ENCODE measurements at regions not wholly inside any gene's neighbourhood (a gene's known extent, or its start where the extent isn't known, plus 50 kb on each side); places are given as distances from the start of the nearest gene placed in this dataset.

GRCh38 chr2:59077981-59078531 is 836.9 kb upstream of the FANCL start:
- TF ChIP-seq, protein P1, sequence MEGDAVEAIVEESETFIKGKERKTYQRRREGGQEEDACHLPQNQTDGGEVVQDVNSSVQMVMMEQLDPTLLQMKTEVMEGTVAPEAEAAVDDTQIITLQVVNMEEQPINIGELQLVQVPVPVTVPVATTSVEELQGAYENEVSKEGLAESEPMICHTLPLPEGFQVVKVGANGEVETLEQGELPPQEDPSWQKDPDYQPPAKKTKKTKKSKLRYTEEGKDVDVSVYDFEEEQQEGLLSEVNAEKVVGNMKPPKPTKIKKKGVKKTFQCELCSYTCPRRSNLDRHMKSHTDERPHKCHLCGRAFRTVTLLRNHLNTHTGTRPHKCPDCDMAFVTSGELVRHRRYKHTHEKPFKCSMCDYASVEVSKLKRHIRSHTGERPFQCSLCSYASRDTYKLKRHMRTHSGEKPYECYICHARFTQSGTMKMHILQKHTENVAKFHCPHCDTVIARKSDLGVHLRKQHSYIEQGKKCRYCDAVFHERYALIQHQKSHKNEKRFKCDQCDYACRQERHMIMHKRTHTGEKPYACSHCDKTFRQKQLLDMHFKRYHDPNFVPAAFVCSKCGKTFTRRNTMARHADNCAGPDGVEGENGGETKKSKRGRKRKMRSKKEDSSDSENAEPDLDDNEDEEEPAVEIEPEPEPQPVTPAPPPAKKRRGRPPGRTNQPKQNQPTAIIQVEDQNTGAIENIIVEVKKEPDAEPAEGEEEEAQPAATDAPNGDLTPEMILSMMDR (IDR thresholded peaks at IDR 0.05; ENCODE audit: insufficient read depth, low read length), result no peak
- TF ChIP-seq GABPA (IDR thresholded peaks at IDR 0.05; ENCODE audit: low read depth) (no peak), POLR2AphosphoS5 (IDR thresholded peaks at IDR 0.05; ENCODE audit: low read depth) (no peak), REST (IDR thresholded peaks at IDR 0.05; ENCODE audit: insufficient replicate concordance, low read depth) (no peak)

Measured in HL-60 (cell line).